Astrocyte (in vitro differentiated cells and primary cell): ENCODE measurements at regions not wholly inside any gene's neighbourhood (a gene's known extent, or its start where the extent isn't known, plus 50 kb on each side); places are given as distances from the start of the nearest gene placed in this dataset.

ENCODE experiments used
- DNase-seq: peaks from one replicate; pipeline ENCODE4 v3.0.0-alpha.2; 2010; ENCODE audit warnings: low read depth
- FAIRE-seq: peaks from 2 replicates; lab custom pipeline; 2011; peaks lifted over from hg19 to GRCh38; lab: Jason Lieb, UNC
- H2AFZ ChIP-seq: 2 replicates; pipeline ENCODE4 v1.6.0; 2012; ENCODE audit warnings: low read depth, low read length, inconsistent platforms
- H3K27ac ChIP-seq: 2 replicates; pipeline ENCODE4 v1.5.1; 2011; ENCODE audit warnings: low read depth, low read length, inconsistent platforms
- H3K27me3 ChIP-seq: 2 replicates; pipeline ENCODE4 v1.6.0; 2011; ENCODE audit warnings: low read length, inconsistent platforms; ENCODE audit not compliant: insufficient read depth
- H3K36me3 ChIP-seq: 2 replicates; pipeline ENCODE4 v1.5.1; 2011; ENCODE audit warnings: low read length, inconsistent platforms; ENCODE audit not compliant: insufficient read depth
- H3K4me1 ChIP-seq: 2 replicates; pipeline ENCODE4 v1.5.1; 2011; ENCODE audit warnings: low read length, inconsistent platforms; ENCODE audit not compliant: insufficient read depth
- H3K4me2 ChIP-seq: 2 replicates; pipeline ENCODE4 v1.6.0; 2012; ENCODE audit warnings: low read length, inconsistent platforms
- H3K4me3 ChIP-seq: 2 replicates; pipeline ENCODE4 v1.5.1; 2011; ENCODE audit warnings: low read depth, mild to moderate bottlenecking, low read length, inconsistent platforms; ENCODE audit not compliant: insufficient read depth
- H3K79me2 ChIP-seq: 2 replicates; pipeline ENCODE4 v1.6.0; 2012; ENCODE audit warnings: mild to moderate bottlenecking, low read length, inconsistent platforms; ENCODE audit not compliant: insufficient read depth
- H3K9ac ChIP-seq: 2 replicates; pipeline ENCODE4 v1.6.0; 2012; ENCODE audit warnings: mild to moderate bottlenecking, low read length, inconsistent platforms
- H3K9me3 ChIP-seq: 2 replicates; pipeline ENCODE4 v1.5.1; 2012; ENCODE audit warnings: low read depth, mild to moderate bottlenecking, low read length, inconsistent platforms; ENCODE audit not compliant: insufficient read depth
- H4K20me1 ChIP-seq: 2 replicates; pipeline ENCODE4 v1.6.0; 2012; ENCODE audit warnings: low read length, inconsistent platforms; ENCODE audit not compliant: insufficient read depth
- H3K27ac Mint-ChIP-seq: one replicate; pipeline ENCODE4 v1.8.0; 2021; ENCODE audit warnings: mild to moderate bottlenecking, mixed read lengths; ENCODE audit not compliant: unreplicated experiment
- H3K27me3 Mint-ChIP-seq: one replicate; pipeline ENCODE4 v1.8.0; 2021; ENCODE audit warnings: low read depth, mixed read lengths; ENCODE audit not compliant: unreplicated experiment
- H3K36me3 Mint-ChIP-seq: one replicate; pipeline ENCODE4 v1.8.0; 2021; ENCODE audit warnings: low read depth, mixed read lengths; ENCODE audit not compliant: unreplicated experiment
- H3K4me1 Mint-ChIP-seq: one replicate; pipeline ENCODE4 v1.8.0; 2021; ENCODE audit warnings: low read depth, mixed read lengths; ENCODE audit not compliant: unreplicated experiment
- H3K4me3 Mint-ChIP-seq: one replicate; pipeline ENCODE4 v1.8.0; 2021; ENCODE audit warnings: mild to moderate bottlenecking, moderate library complexity, mixed read lengths; ENCODE audit not compliant: unreplicated experiment
- H3K9me3 Mint-ChIP-seq: one replicate; pipeline ENCODE4 v1.8.0; 2021; ENCODE audit warnings: mild to moderate bottlenecking, mixed read lengths; ENCODE audit not compliant: unreplicated experiment
- CTCF ChIP-seq: IDR thresholded peaks from 2 replicates; pipeline ENCODE4 v1.5.1; 2011; ENCODE audit warnings: low read depth, mild to moderate bottlenecking, inconsistent platforms, low read length, moderate library complexity; ENCODE audit not compliant: insufficient read depth
- EZH2 ChIP-seq: IDR thresholded peaks from 2 replicates; pipeline ENCODE4 v1.6.1; 2012; ENCODE audit warnings: mild to moderate bottlenecking, low read length, inconsistent platforms; ENCODE audit not compliant: insufficient read depth

- H4K20me1 ChIP-seq: no peaks in the 10 kb centered on the region
- H3K36me3 ChIP-seq: no peaks in the 10 kb centered on the region
- no peak for TF ChIP-seq CTCF
- no peak for TF ChIP-seq EZH2
- no peak overlapping the region for H3K27ac ChIP-seq
- no peak overlapping the region for H3K4me2 ChIP-seq
- H3K27me3 ChIP-seq: no peaks in the 10 kb centered on the region
- Mint-ChIP-seq H3K27ac (peak overlapping the region; percentile 98), H3K4me3 (no peak overlapping the region), H3K4me1 (peaks cover 12% of the 10 kb centered on the region), H3K27me3 (no peaks in the 10 kb centered on the region), H3K36me3 (no peaks in the 10 kb centered on the region), H3K9me3 (no peaks in the 10 kb centered on the region)
- peak; percentile 72 for FAIRE-seq
- H3K9me3 ChIP-seq: no peaks in the 10 kb centered on the region
- H3K4me3 ChIP-seq: no peak overlapping the region
- H2AFZ ChIP-seq: no peak overlapping the region
- no peak overlapping the region for H3K9ac ChIP-seq
- H3K4me1 ChIP-seq: peaks cover 2% of the 10 kb centered on the region
- no peaks in the 10 kb centered on the region for H3K79me2 ChIP-seq
- peak; percentile 55 for DNase-seq
Measured at GRCh38 chrX:122238801-122239200, 945.3 kb upstream of the GRIA3 start.

GRCh38 chrX:122241959-122242358 is 942.1 kb upstream of the GRIA3 start:
- Mint-ChIP-seq H3K4me3 (no peak overlapping the region), H3K4me1 (peaks cover 12% of the 10 kb centered on the region), H3K9me3 (no peaks in the 10 kb centered on the region), H3K36me3 (no peaks in the 10 kb centered on the region), H3K27me3 (no peaks in the 10 kb centered on the region), H3K27ac (no peak overlapping the region)
- no peaks in the 10 kb centered on the region for H3K27me3 ChIP-seq
- DNase-seq: no peak
- no peak overlapping the region for H3K27ac ChIP-seq
- H3K4me2 ChIP-seq: no peak overlapping the region
- H3K4me3 ChIP-seq: no peak overlapping the region
- no peaks in the 10 kb centered on the region for H3K36me3 ChIP-seq
- no peak overlapping the region for H2AFZ ChIP-seq
- no peaks in the 10 kb centered on the region for H3K9me3 ChIP-seq
- no peaks in the 10 kb centered on the region for H4K20me1 ChIP-seq
- H3K9ac ChIP-seq: no peak overlapping the region
- no peaks in the 10 kb centered on the region for H3K79me2 ChIP-seq
- no peak for FAIRE-seq
- TF ChIP-seq EZH2: no peak
- TF ChIP-seq CTCF: no peak
- peaks cover 2% of the 10 kb centered on the region for H3K4me1 ChIP-seq

- no peaks in the 10 kb centered on the region for H3K9me3 Mint-ChIP-seq
- no peaks in the 10 kb centered on the region for H3K36me3 Mint-ChIP-seq
- no peaks in the 10 kb centered on the region for H3K9me3 ChIP-seq
- DNase-seq (no peak), FAIRE-seq (no peak)
- H3K4me3 ChIP-seq: no peak overlapping the region
- H3K4me1 Mint-ChIP-seq: peaks cover 3% of the 10 kb centered on the region
- H3K4me2 ChIP-seq: no peak overlapping the region
- no peak overlapping the region for H3K27ac ChIP-seq
- no peak overlapping the region for H2AFZ ChIP-seq
- H3K79me2 ChIP-seq: no peaks in the 10 kb centered on the region
- H3K4me1 ChIP-seq: no peaks in the 10 kb centered on the region
- TF ChIP-seq CTCF (no peak), EZH2 (no peak)
- no peak overlapping the region for H3K9ac ChIP-seq
- no peaks in the 10 kb centered on the region for H4K20me1 ChIP-seq
- no peaks in the 10 kb centered on the region for H3K36me3 ChIP-seq
- no peak overlapping the region for H3K27ac Mint-ChIP-seq
- H3K27me3 ChIP-seq: no peaks in the 10 kb centered on the region
- no peak overlapping the region for H3K4me3 Mint-ChIP-seq
- H3K27me3 Mint-ChIP-seq: no peaks in the 10 kb centered on the region
Measured at GRCh38 chrX:122244080-122244479, 940.0 kb upstream of the GRIA3 start.
